Bone marrow (tissue), 2 donors: ENCODE measurements at regions not wholly inside any gene's neighbourhood (a gene's known extent, or its start where the extent isn't known, plus 50 kb on each side); places are given as distances from the start of the nearest gene placed in this dataset.

Experiments used
- DNase-seq, 2 donors: peaks; one replicate each; lab custom pipeline; 2025; lab: John Stamatoyannopoulos, UW

- no peak for DNase-seq
These were observed 277.0 kb downstream of the MRPL39 start for GRCh38 chr21:25330266-25330665.

GRCh38 chr21:25329227-25329825, 278.0 kb downstream of the MRPL39 start:
- no peak for DNase-seq

- no peak for DNase-seq
These were observed 278.5 kb downstream of the MRPL39 start for GRCh38 chr21:25328736-25329135.

- DNase-seq, result no peak
These were observed 281.1 kb downstream of the MRPL39 start for GRCh38 chr21:25326181-25326580.

GRCh38 chr21:25324666-25325065, 282.6 kb downstream of the MRPL39 start:
- no peak for DNase-seq

GRCh38 chr21:25323356-25323949, 283.8 kb downstream of the MRPL39 start:
- DNase-seq, result no peak

GRCh38 chr21:25314247-25314646, 293.0 kb downstream of the MRPL39 start:
- DNase-seq, result no peak

GRCh38 chr21:25313829-25314228, 293.5 kb downstream of the MRPL39 start:
- DNase-seq, result no peak

- no peak for DNase-seq
These were observed 299.8 kb downstream of the MRPL39 start for GRCh38 chr21:25307489-25307888.

GRCh38 chr21:25304611-25305010, 302.7 kb downstream of the MRPL39 start:
- no peak for DNase-seq

GRCh38 chr21:25300632-25301031, 306.6 kb downstream of the MRPL39 start:
- no peak for DNase-seq

GRCh38 chr21:25298512-25299491, 308.5 kb downstream of the MRPL39 start:
- no peak for DNase-seq

- no peak for DNase-seq
These were observed 310.2 kb downstream of the MRPL39 start for GRCh38 chr21:25297117-25297516.

- no peak for DNase-seq
These were observed 311.0 kb downstream of the MRPL39 start for GRCh38 chr21:25296252-25296651.

GRCh38 chr21:25292396-25292795, 314.9 kb downstream of the MRPL39 start:
- DNase-seq, result no peak

- peak in 1 of 2 donors; percentile 16 for DNase-seq
These were observed 323.6 kb downstream of the MRPL39 start for GRCh38 chr21:25283720-25284119.

GRCh38 chr21:25281134-25281533, 326.1 kb downstream of the MRPL39 start:
- DNase-seq, result no peak

GRCh38 chr21:25280061-25280460, 327.2 kb downstream of the MRPL39 start:
- DNase-seq, result no peak

GRCh38 chr21:25273959-25274358, 333.3 kb downstream of the MRPL39 start:
- DNase-seq, result no peak

GRCh38 chr21:25254491-25255174, 352.6 kb downstream of the MRPL39 start:
- no peak for DNase-seq

GRCh38 chr21:25246546-25246945, 360.7 kb downstream of the MRPL39 start:
- no peak for DNase-seq

GRCh38 chr21:25244735-25245134, 362.5 kb downstream of the MRPL39 start:
- no peak for DNase-seq
